Endothelial cell of umbilical vein (primary cell): ENCODE measurements at regions not wholly inside any gene's neighbourhood (a gene's known extent, or its start where the extent isn't known, plus 50 kb on each side); places are given as distances from the start of the nearest gene placed in this dataset.
"Not testable (repeated sequence)": the region's sequence is repeated elsewhere in the genome, so short reads cannot be mapped to it uniquely, and the experiment has no call there.

Experiments
- BruUV-seq: library from RNA; stranded (reverse); fragments of 400-500 nt; replicated peaks from 2 replicates; lab custom pipeline; 2021; lab: Mats Ljungman, UMichigan
- CTCF ChIA-PET: fragments of 300-600, 350-600 bp; sonication (Branson Sonifier 250); formaldehyde crosslinking; loops from one replicate; lab custom pipeline; 2021; ENCODE audit warnings: antibody characterized with exemption, inconsistent platforms; lab: Charles Lee
- POLR2A ChIA-PET: fragments of 300-600, 350-600 bp; sonication (Branson Sonifier 250); formaldehyde crosslinking; loops from one replicate; lab custom pipeline; 2021; ENCODE audit warnings: antibody characterized with exemption, inconsistent platforms; lab: Charles Lee
- DNase-seq: peaks from one replicate; pipeline ENCODE4 v3.0.0-alpha.2; 2011; ENCODE audit warnings: low read depth, low spot score
- FAIRE-seq: peaks from 2 replicates; lab custom pipeline; 2011; peaks lifted over from hg19 to GRCh38; lab: Jason Lieb, UNC
- H2AFZ ChIP-seq: 2 replicates; pipeline ENCODE4 v1.6.0; 2012; ENCODE audit warnings: low read depth, low read length, control low read depth, inconsistent platforms
- H3K27ac ChIP-seq: 2 replicates; pipeline ENCODE4 v1.5.1; 2011; ENCODE audit warnings: low read depth, mild to moderate bottlenecking, control low read depth, low read length, moderate library complexity; ENCODE audit not compliant: insufficient read depth
- H3K27me3 ChIP-seq, 2 experiments: 2 replicates each; pipeline versions ENCODE4 v1.6.0 to v1.6.1; 2011; ENCODE audit warnings: low read length in 2 of 2, mixed read lengths in 1 of 2; ENCODE audit not compliant: control insufficient read depth in 2 of 2, insufficient read depth in 2 of 2
- H3K36me3 ChIP-seq, 2 experiments: 2 replicates in 1 of 2; 3 replicates in 1 of 2; pipeline ENCODE4 v1.5.1; 2011; ENCODE audit warnings: low read length in 2 of 2, mild to moderate bottlenecking in 1 of 2, moderate library complexity in 1 of 2; ENCODE audit not compliant: control insufficient read depth in 2 of 2, insufficient read depth in 2 of 2; ENCODE audit errors: extremely low read depth in 1 of 2
- H3K4me1 ChIP-seq: 3 replicates; pipeline ENCODE4 v1.5.1; 2011; ENCODE audit warnings: mild to moderate bottlenecking, low read length; ENCODE audit not compliant: control insufficient read depth, insufficient read depth; ENCODE audit errors: extremely low read depth
- H3K4me2 ChIP-seq: 2 replicates; pipeline ENCODE4 v1.6.1; 2011; ENCODE audit warnings: low read length, control low read depth, mixed read lengths; ENCODE audit not compliant: insufficient read depth
- H3K4me3 ChIP-seq, 3 experiments: fragments of 200-600 bp in 1 of 3; sonication (generic), shearing (Covaris generic) in 1 of 3; replicated peaks in 1 of 3; 2 replicates each; pipeline ENCODE4 v1.5.1; 2011 to 2016; ENCODE audit warnings: control low read depth in 3 of 3, low read length in 3 of 3, mild to moderate bottlenecking in 2 of 3, inconsistent platforms in 1 of 3, low read depth in 1 of 3, moderate library complexity in 1 of 3; ENCODE audit not compliant: insufficient read depth in 1 of 3
- H3K79me2 ChIP-seq: 2 replicates; pipeline ENCODE4 v1.6.0; 2012; ENCODE audit warnings: low read length, inconsistent platforms; ENCODE audit not compliant: control insufficient read depth, insufficient read depth
- H3K9ac ChIP-seq: replicated peaks from 2 replicates; pipeline ENCODE3; 2011; ENCODE audit warnings: low read length, control low read depth; ENCODE audit not compliant: insufficient read depth; ENCODE audit errors: extremely low read depth
- H3K9me1 ChIP-seq: replicated peaks from 3 replicates; pipeline ENCODE4 v1.6.0; 2011; ENCODE audit warnings: mild to moderate bottlenecking, low read length; ENCODE audit not compliant: control insufficient read depth, insufficient read depth; ENCODE audit errors: extremely low read depth
- H3K9me3 ChIP-seq: replicated peaks from 2 replicates; pipeline ENCODE4 v1.5.1; 2012; ENCODE audit warnings: low read length, inconsistent platforms; ENCODE audit not compliant: control insufficient read depth, insufficient read depth
- H4K20me1 ChIP-seq: replicated peaks from 2 replicates; pipeline ENCODE3; 2011; ENCODE audit warnings: mild to moderate bottlenecking, low read length; ENCODE audit not compliant: control insufficient read depth, insufficient read depth; ENCODE audit errors: extremely low read depth
- EZH2 ChIP-seq: IDR thresholded peaks from 2 replicates; pipeline ENCODE4 v1.6.1; 2012; ENCODE audit warnings: borderline replicate concordance, low read depth, mild to moderate bottlenecking, moderate library complexity, low read length, inconsistent platforms; ENCODE audit not compliant: severe bottlenecking
- FOS ChIP-seq: IDR thresholded peaks from 2 replicates; pipeline ENCODE4 v1.6.1; 2011; ENCODE audit warnings: mild to moderate bottlenecking, low read length, moderate library complexity, borderline replicate concordance; ENCODE audit not compliant: insufficient read depth
- GATA2 ChIP-seq: IDR thresholded peaks from 2 replicates; pipeline ENCODE4 v1.7.0; 2011; ENCODE audit warnings: low read depth, mild to moderate bottlenecking, moderate library complexity, mixed read lengths, low read length; ENCODE audit not compliant: insufficient read length, insufficient read depth
- JUN ChIP-seq: IDR thresholded peaks from 2 replicates; pipeline ENCODE4 v1.6.1; 2011; ENCODE audit warnings: borderline replicate concordance, low read depth; ENCODE audit not compliant: insufficient read length, insufficient read depth
- MAX ChIP-seq: IDR thresholded peaks from 2 replicates; pipeline ENCODE4 v1.6.1; 2011; ENCODE audit not compliant: insufficient read depth, insufficient read length
- MYC ChIP-seq: IDR thresholded peaks from one replicate; pipeline ENCODE4 v1.6.1; 2011; ENCODE audit warnings: mild to moderate bottlenecking, low read depth, low read length
- POLR2A ChIP-seq: IDR thresholded peaks from 2 replicates; pipeline ENCODE4 v1.6.1; 2012; ENCODE audit warnings: low read depth, mild to moderate bottlenecking, control low read depth, low read length
- POLR2AphosphoS5 ChIP-seq: IDR thresholded peaks from 2 replicates; pipeline ENCODE4 v1.6.1; 2012; ENCODE audit warnings: low read depth, mild to moderate bottlenecking, control low read depth, low read length, moderate library complexity; ENCODE audit not compliant: insufficient read depth
- dilution Hi-C: fragments of 300-500 bp; cut with MboI; formaldehyde crosslinking; loops from one replicate; pipeline ENCODE4 v1.15.0; 2019; ENCODE audit warnings: low sequenced_read_pairs; ENCODE audit not compliant: extremely low pct_ligation_motif_present
- intact Hi-C: fragments of 100-400 bp; cut with micrococcal nuclease; formaldehyde crosslinking; loops from one replicate; pipeline ENCODE4 v1.10.0; 2022
- TF ChIP-seq, protein P1 (sequence below), 2 donors: IDR thresholded peaks; 1 replicate in 1 of 2; 2 replicates in 1 of 2; pipeline ENCODE4 v1.5.1; 2011; ENCODE audit warnings: low read length in 2 of 2, mild to moderate bottlenecking in 2 of 2, moderate library complexity in 2 of 2, control low read depth in 1 of 2, inconsistent platforms in 1 of 2, low read depth in 1 of 2; ENCODE audit not compliant: insufficient read depth in 1 of 2; ENCODE audit errors: extremely low read depth in 1 of 2

GRCh38 chr1:121546830-121547591 is 362.2 kb downstream of the SRGAP2C start:
- TF ChIP-seq EZH2 = no peak
- no peak for TF ChIP-seq JUN
- TF ChIP-seq GATA2 = no peak
- no peak for TF ChIP-seq FOS
- no peak for TF ChIP-seq POLR2AphosphoS5
- TF ChIP-seq MYC = no peak
- TF ChIP-seq MAX = no peak
- no peak for TF ChIP-seq POLR2A
- TF ChIP-seq, protein P1, sequence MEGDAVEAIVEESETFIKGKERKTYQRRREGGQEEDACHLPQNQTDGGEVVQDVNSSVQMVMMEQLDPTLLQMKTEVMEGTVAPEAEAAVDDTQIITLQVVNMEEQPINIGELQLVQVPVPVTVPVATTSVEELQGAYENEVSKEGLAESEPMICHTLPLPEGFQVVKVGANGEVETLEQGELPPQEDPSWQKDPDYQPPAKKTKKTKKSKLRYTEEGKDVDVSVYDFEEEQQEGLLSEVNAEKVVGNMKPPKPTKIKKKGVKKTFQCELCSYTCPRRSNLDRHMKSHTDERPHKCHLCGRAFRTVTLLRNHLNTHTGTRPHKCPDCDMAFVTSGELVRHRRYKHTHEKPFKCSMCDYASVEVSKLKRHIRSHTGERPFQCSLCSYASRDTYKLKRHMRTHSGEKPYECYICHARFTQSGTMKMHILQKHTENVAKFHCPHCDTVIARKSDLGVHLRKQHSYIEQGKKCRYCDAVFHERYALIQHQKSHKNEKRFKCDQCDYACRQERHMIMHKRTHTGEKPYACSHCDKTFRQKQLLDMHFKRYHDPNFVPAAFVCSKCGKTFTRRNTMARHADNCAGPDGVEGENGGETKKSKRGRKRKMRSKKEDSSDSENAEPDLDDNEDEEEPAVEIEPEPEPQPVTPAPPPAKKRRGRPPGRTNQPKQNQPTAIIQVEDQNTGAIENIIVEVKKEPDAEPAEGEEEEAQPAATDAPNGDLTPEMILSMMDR (IDR thresholded peaks at IDR 0.05; ENCODE audit: extremely low read depth in 1 of 2, insufficient read depth in 1 of 2, low read depth in 1 of 2, low read length in 2 of 2) = no peak
- Histone ChIP-seq H2AFZ (no peak overlapping the region), H3K9ac (no peak overlapping the region), H3K36me3 (no peaks in the 10 kb centered on the region), H3K4me1 (no peaks in the 10 kb centered on the region), H4K20me1 (no peaks in the 10 kb centered on the region), H3K9me1 (no peaks in the 10 kb centered on the region), H3K27ac (no peak overlapping the region), H3K9me3 (no peaks in the 10 kb centered on the region), H3K4me2 (no peak overlapping the region), H3K79me2 (no peaks in the 10 kb centered on the region), H3K4me3 (no peak overlapping the region), H3K27me3 (no peaks in the 10 kb centered on the region)
- intact Hi-C loops = no loop called here
- CTCF ChIA-PET = no interaction called here
- FAIRE-seq (no peak), DNase-seq (peak; percentile 4)
- dilution Hi-C loops = no loop called here
- BruUV-seq = no TSS peak
- POLR2A ChIA-PET = no interaction called here

DNA sequence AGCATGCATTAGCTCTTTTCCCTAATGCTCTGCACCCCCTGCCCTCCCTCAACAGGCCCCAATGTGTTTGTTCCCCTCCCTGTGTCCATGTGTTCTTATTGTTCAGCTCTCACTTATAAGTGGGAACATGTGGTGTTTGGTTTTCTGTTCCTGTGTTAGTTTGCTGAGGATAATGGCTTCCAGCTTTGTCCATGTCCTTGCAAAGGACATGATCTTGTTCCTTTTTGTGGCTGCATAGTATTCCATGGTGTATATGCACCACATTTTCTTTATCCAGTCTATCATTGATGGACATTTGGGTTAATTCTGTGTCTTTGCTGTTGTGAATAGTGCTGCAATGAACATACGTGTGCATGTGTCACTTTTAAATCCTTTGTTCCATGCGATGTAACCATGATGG is 363.0 kb downstream of the SRGAP2C start:
- H3K4me2 ChIP-seq, dilution Hi-C loops, intact Hi-C loops, H3K4me1 ChIP-seq, H3K79me2 ChIP-seq, POLR2A ChIA-PET, H3K9ac ChIP-seq, DNase-seq, H3K9me3 ChIP-seq, BruUV-seq, H3K36me3 ChIP-seq, H2AFZ ChIP-seq, H3K27ac ChIP-seq, H4K20me1 ChIP-seq, H3K9me1 ChIP-seq, CTCF ChIA-PET, FAIRE-seq, H3K4me3 ChIP-seq, H3K27me3 ChIP-seq: not testable (repeated sequence)

GRCh38 chr1:121550817-121551216 is 366.0 kb downstream of the SRGAP2C start:
- BruUV-seq, H3K79me2 ChIP-seq, H3K4me1 ChIP-seq, intact Hi-C loops, H3K4me3 ChIP-seq, DNase-seq, H3K27ac ChIP-seq, H3K9ac ChIP-seq, POLR2A ChIA-PET, FAIRE-seq, H3K4me2 ChIP-seq, CTCF ChIA-PET, H4K20me1 ChIP-seq, H3K9me1 ChIP-seq, H3K9me3 ChIP-seq, H2AFZ ChIP-seq, dilution Hi-C loops, H3K36me3 ChIP-seq, H3K27me3 ChIP-seq: not testable (repeated sequence)
